ENCODE measurements at regions not wholly inside any gene's neighbourhood (a gene's known extent, or its start where the extent isn't known, plus 50 kb on each side); places are given as distances from the start of the nearest gene placed in this dataset.

GRCh38 chr7:136133551-136133950, 156.4 kb upstream of the MTPN start:
- Histone ChIP-seq H3K36me3 (ENCODE audit: insufficient read depth, low read length) (no peaks in the 10 kb centered on the region), H2AFZ (ENCODE audit: low read length) (no peak overlapping the region), H3K4me3 (ENCODE audit: low read length, poor library complexity, severe bottlenecking) (no peak overlapping the region), H3K9me2 (replicated peaks; ENCODE audit: low read depth, low read length) (no peaks in the 10 kb centered on the region), H3K79me2 (ENCODE audit: insufficient read depth, low read length) (no peaks in the 10 kb centered on the region), H4K20me1 (ENCODE audit: insufficient read depth, low read length, poor library complexity, severe bottlenecking) (no peaks in the 10 kb centered on the region), H3K9ac (ENCODE audit: low read depth, low read length, poor library complexity, severe bottlenecking) (no peak overlapping the region), H3K27me3 (ENCODE audit: insufficient read depth, low read length, poor library complexity, severe bottlenecking) (no peaks in the 10 kb centered on the region), H3F3A (ENCODE audit: low read depth) (no peaks in the 10 kb centered on the region), H3K4me1 (ENCODE audit: insufficient read depth, low read length, poor library complexity, severe bottlenecking) (no peaks in the 10 kb centered on the region), H3K9me3 (ENCODE audit: insufficient read depth, low read depth, low read length) (no peaks in the 10 kb centered on the region), H3K4me2 (ENCODE audit: low read depth, low read length, poor library complexity, severe bottlenecking) (no peak overlapping the region)
- TF ChIP-seq EZH2phosphoT487 (IDR thresholded peaks at IDR 0.05; ENCODE audit: borderline replicate concordance) (no peak), CTCF (conservative IDR thresholded peaks at IDR 0.05; ENCODE audit: low read length) (no peak)

- H3K4me1 ChIP-seq (ENCODE audit: insufficient read depth, low read length, poor library complexity, severe bottlenecking) = no peaks in the 10 kb centered on the region
- no peak overlapping the region for H3K9ac ChIP-seq (ENCODE audit: low read depth, low read length, poor library complexity, severe bottlenecking)
- H3K79me2 ChIP-seq (ENCODE audit: insufficient read depth, low read length) = no peaks in the 10 kb centered on the region
- no peak overlapping the region for H3K4me2 ChIP-seq (ENCODE audit: low read depth, low read length, poor library complexity, severe bottlenecking)
- H3K9me2 ChIP-seq (replicated peaks; ENCODE audit: low read depth, low read length) = no peaks in the 10 kb centered on the region
- H3K27me3 ChIP-seq (ENCODE audit: insufficient read depth, low read length, poor library complexity, severe bottlenecking) = no peaks in the 10 kb centered on the region
- no peaks in the 10 kb centered on the region for H3K36me3 ChIP-seq (ENCODE audit: insufficient read depth, low read length)
- no peak for TF ChIP-seq EZH2phosphoT487 (IDR thresholded peaks at IDR 0.05; ENCODE audit: borderline replicate concordance)
- no peak for TF ChIP-seq CTCF (conservative IDR thresholded peaks at IDR 0.05; ENCODE audit: low read length)
- H4K20me1 ChIP-seq (ENCODE audit: insufficient read depth, low read length, poor library complexity, severe bottlenecking) = no peaks in the 10 kb centered on the region
- no peaks in the 10 kb centered on the region for H3F3A ChIP-seq (ENCODE audit: low read depth)
- no peak overlapping the region for H2AFZ ChIP-seq (ENCODE audit: low read length)
- H3K4me3 ChIP-seq (ENCODE audit: low read length, poor library complexity, severe bottlenecking) = no peak overlapping the region
- no peaks in the 10 kb centered on the region for H3K9me3 ChIP-seq (ENCODE audit: insufficient read depth, low read depth, low read length)
Measured at GRCh38 chr7:136131304-136131630, 154.1 kb upstream of the MTPN start.

DNA sequence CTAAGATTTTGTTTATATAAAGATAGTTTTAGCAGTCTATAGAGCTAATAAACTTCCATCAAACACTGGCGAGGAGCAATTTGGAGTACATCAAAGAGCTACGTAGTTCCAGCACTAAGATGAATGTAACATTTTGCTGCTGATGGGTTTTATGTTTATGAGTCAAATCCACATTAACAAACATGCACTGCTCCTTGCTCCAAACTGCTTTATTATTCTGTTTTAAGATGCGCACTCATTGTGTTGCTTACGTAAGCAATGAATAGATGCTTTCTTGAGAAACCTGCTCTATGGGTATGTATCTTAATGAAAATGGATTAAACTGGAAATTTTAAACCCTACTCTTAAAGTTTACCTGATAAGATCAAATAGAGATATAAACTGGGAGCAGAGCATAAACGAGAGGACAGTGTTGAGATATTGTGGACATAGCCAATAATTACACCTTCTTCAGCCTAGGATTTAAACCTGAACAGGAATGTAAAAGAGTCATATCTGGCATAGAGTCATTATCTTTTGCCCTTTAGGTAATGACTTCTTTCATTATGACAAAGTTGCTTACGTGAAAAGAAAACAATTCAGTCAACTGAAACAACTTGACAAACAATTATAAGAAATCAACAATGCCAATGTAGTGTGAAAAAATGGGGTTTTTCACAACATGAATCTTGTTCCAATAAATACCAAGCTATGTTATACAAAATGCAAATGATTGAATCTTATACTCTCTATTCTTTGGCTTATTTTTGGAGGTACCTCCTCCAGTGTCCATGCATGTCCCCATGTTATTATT, 153.5 kb upstream of the MTPN start:
- no peak overlapping the region for H3K4me2 ChIP-seq (ENCODE audit: low read depth, low read length, poor library complexity, severe bottlenecking)
- H3F3A ChIP-seq (ENCODE audit: low read depth) = no peaks in the 10 kb centered on the region
- H3K79me2 ChIP-seq (ENCODE audit: insufficient read depth, low read length) = no peaks in the 10 kb centered on the region
- no peak overlapping the region for H2AFZ ChIP-seq (ENCODE audit: low read length)
- no peaks in the 10 kb centered on the region for H3K9me3 ChIP-seq (ENCODE audit: insufficient read depth, low read depth, low read length)
- no peaks in the 10 kb centered on the region for H4K20me1 ChIP-seq (ENCODE audit: insufficient read depth, low read length, poor library complexity, severe bottlenecking)
- no peaks in the 10 kb centered on the region for H3K4me1 ChIP-seq (ENCODE audit: insufficient read depth, low read length, poor library complexity, severe bottlenecking)
- H3K4me3 ChIP-seq (ENCODE audit: low read length, poor library complexity, severe bottlenecking) = no peak overlapping the region
- H3K9me2 ChIP-seq (replicated peaks; ENCODE audit: low read depth, low read length) = no peaks in the 10 kb centered on the region
- TF ChIP-seq EZH2phosphoT487 (IDR thresholded peaks at IDR 0.05; ENCODE audit: borderline replicate concordance) = no peak
- no peaks in the 10 kb centered on the region for H3K36me3 ChIP-seq (ENCODE audit: insufficient read depth, low read length)
- no peak overlapping the region for H3K9ac ChIP-seq (ENCODE audit: low read depth, low read length, poor library complexity, severe bottlenecking)
- H3K27me3 ChIP-seq (ENCODE audit: insufficient read depth, low read length, poor library complexity, severe bottlenecking) = no peaks in the 10 kb centered on the region

DNA sequence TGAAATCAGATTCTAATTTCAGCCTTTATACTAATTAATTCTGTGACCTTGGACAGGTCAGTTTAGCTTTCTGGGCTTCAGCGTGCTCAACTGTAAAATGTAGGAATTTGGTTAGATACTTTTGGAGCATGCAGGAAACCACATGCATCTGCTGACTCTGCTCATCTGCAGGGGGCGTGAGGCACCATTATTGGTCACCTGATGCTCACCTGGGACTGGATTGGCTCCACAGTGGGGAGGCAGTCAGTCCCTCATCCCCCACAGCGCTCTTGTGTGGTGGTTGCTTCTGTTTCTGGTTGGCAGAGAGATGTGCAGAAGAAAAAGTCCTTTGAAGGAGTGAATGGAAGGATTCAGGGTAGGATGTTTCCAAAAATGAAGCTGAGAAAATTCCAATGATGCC, 150.9 kb upstream of the MTPN start:
- H3F3A ChIP-seq (ENCODE audit: low read depth) = no peaks in the 10 kb centered on the region
- H3K79me2 ChIP-seq (ENCODE audit: insufficient read depth, low read length) = no peaks in the 10 kb centered on the region
- H3K4me2 ChIP-seq (ENCODE audit: low read depth, low read length, poor library complexity, severe bottlenecking) = no peak overlapping the region
- no peak overlapping the region for H3K4me3 ChIP-seq (ENCODE audit: low read length, poor library complexity, severe bottlenecking)
- TF ChIP-seq EZH2phosphoT487 (IDR thresholded peaks at IDR 0.05; ENCODE audit: borderline replicate concordance) (no peak), CTCF (conservative IDR thresholded peaks at IDR 0.05; ENCODE audit: low read length) (no peak)
- no peak overlapping the region for H2AFZ ChIP-seq (ENCODE audit: low read length)
- H3K9me2 ChIP-seq (replicated peaks; ENCODE audit: low read depth, low read length) = no peaks in the 10 kb centered on the region
- no peaks in the 10 kb centered on the region for H3K9me3 ChIP-seq (ENCODE audit: insufficient read depth, low read depth, low read length)
- H4K20me1 ChIP-seq (ENCODE audit: insufficient read depth, low read length, poor library complexity, severe bottlenecking) = no peaks in the 10 kb centered on the region
- H3K9ac ChIP-seq (ENCODE audit: low read depth, low read length, poor library complexity, severe bottlenecking) = no peak overlapping the region
- H3K36me3 ChIP-seq (ENCODE audit: insufficient read depth, low read length) = no peaks in the 10 kb centered on the region
- no peaks in the 10 kb centered on the region for H3K27me3 ChIP-seq (ENCODE audit: insufficient read depth, low read length, poor library complexity, severe bottlenecking)
- no peaks in the 10 kb centered on the region for H3K4me1 ChIP-seq (ENCODE audit: insufficient read depth, low read length, poor library complexity, severe bottlenecking)

All from Loucy (cell line).